ENCODE measurements at regions not wholly inside any gene's neighbourhood (a gene's known extent, or its start where the extent isn't known, plus 50 kb on each side); places are given as distances from the start of the nearest gene placed in this dataset.
"Not testable (repeated sequence)": the region's sequence is repeated elsewhere in the genome, so short reads cannot be mapped to it uniquely, and the experiment has no call there.

DNA sequence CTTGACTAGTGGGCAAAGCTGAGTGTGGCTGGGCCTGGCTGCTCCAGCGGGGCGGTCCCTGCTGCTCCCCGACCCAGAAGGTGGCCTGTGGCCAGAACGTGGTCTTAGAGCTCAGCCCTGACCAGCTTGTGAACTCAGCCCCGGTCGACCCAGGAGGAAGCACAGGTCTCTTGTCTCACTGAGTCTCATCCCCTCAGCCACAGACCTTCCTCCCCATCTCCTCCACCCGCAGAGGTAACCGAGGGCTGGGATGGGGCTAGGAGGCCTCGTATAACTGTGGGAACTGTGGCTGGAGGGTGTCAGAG lies 546.2 kb upstream of the B3GAT1 start:
- Mint-ChIP-seq H3K4me3 (no peak overlapping the region), H3K27me3 (ENCODE audit: insufficient read depth, low read depth) (peaks cover 9% of the 10 kb centered on the region), H3K27ac (no peak overlapping the region), H3K9me3 (no peaks in the 10 kb centered on the region), H3K4me1 (peaks cover 9% of the 10 kb centered on the region), H3K36me3 (no peaks in the 10 kb centered on the region)
- TF ChIP-seq EZH2 (IDR thresholded peaks at IDR 0.05): no peak
- TF ChIP-seq CTCF (IDR thresholded peaks at IDR 0.05): no peak
- no peak for TF ChIP-seq EZH2phosphoT487 (IDR thresholded peaks at IDR 0.05)
- H3K9ac ChIP-seq: no peak overlapping the region
- H3K79me2 ChIP-seq (ENCODE audit: low read depth): no peaks in the 10 kb centered on the region
- no peak overlapping the region for H3K4me3 ChIP-seq
- H3K4me1 ChIP-seq: no peaks in the 10 kb centered on the region
- no peak overlapping the region for H3K4me2 ChIP-seq
- no peaks in the 10 kb centered on the region for H3K9me3 ChIP-seq (ENCODE audit: low read depth)
- no peaks in the 10 kb centered on the region for H3K36me3 ChIP-seq
- no peaks in the 10 kb centered on the region for H4K20me1 ChIP-seq (ENCODE audit: low read depth)
- no peak overlapping the region for H2AFZ ChIP-seq (replicated peaks)
- no peaks in the 10 kb centered on the region for H3F3A ChIP-seq (ENCODE audit: low read depth)
- DNase-seq (ENCODE audit: low spot score): no peak
- H3K27me3 ChIP-seq: no peaks in the 10 kb centered on the region
- no peak overlapping the region for H3K27ac ChIP-seq

DNA sequence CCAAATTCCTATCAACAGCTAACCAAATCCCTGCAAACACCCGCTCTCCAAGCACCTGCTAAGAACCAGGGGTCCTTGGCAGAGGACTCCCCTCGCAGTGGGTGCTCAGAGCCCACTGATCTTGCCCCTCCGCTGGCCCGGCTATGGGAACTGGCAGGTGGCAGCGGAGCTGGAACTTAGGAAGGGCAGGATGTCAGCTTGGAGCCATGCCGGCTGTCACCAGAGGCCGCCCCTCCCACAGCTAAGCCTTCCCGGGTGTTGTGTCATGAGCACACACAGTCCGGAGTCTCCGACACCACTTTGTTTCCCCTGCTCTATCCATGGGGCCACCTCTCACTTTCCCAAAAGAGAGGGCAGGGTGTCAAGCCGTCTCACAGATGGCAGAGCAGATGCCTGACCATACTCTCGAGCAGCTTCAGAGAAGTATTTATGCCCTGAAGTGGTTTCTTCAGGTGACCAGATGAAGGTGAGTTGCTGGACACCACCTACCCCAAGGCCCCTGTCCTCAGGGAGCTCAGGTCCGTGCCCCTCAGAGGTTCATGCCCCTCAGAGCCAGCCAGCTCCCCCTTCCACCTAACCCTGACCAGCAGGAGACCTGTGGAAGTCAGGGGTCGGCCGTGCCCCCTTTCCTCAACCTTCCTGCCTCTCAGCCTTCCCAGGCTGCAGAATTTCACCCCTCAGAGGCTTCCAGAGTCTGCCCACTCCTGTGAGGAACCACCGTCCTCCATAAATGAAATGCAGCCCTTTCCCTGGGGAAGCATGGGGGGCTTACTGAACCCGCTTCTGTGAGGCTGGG lies 545.7 kb upstream of the B3GAT1 start:
- Histone ChIP-seq H3K9me3 (ENCODE audit: low read depth) (no peaks in the 10 kb centered on the region), H3K27ac (no peak overlapping the region), H3K9ac (no peak overlapping the region), H4K20me1 (ENCODE audit: low read depth) (no peaks in the 10 kb centered on the region), H3K4me2 (no peak overlapping the region), H3K79me2 (ENCODE audit: low read depth) (no peaks in the 10 kb centered on the region), H3F3A (ENCODE audit: low read depth) (no peaks in the 10 kb centered on the region), H3K36me3 (no peaks in the 10 kb centered on the region), H3K27me3 (no peaks in the 10 kb centered on the region), H3K4me1 (no peaks in the 10 kb centered on the region), H3K4me3 (no peak overlapping the region), H2AFZ (replicated peaks) (no peak overlapping the region)
- no peak for DNase-seq (ENCODE audit: low spot score)
- TF ChIP-seq EZH2phosphoT487 (IDR thresholded peaks at IDR 0.05) (no peak), EZH2 (IDR thresholded peaks at IDR 0.05) (no peak), CTCF (IDR thresholded peaks at IDR 0.05) (no peak)
- no peaks in the 10 kb centered on the region for H3K9me3 Mint-ChIP-seq
- H3K4me3 Mint-ChIP-seq: no peak overlapping the region
- H3K4me1 Mint-ChIP-seq: peaks cover 9% of the 10 kb centered on the region
- no peaks in the 10 kb centered on the region for H3K36me3 Mint-ChIP-seq
- H3K27ac Mint-ChIP-seq: no peak overlapping the region
- H3K27me3 Mint-ChIP-seq (ENCODE audit: insufficient read depth, low read depth): peaks cover 9% of the 10 kb centered on the region

DNA sequence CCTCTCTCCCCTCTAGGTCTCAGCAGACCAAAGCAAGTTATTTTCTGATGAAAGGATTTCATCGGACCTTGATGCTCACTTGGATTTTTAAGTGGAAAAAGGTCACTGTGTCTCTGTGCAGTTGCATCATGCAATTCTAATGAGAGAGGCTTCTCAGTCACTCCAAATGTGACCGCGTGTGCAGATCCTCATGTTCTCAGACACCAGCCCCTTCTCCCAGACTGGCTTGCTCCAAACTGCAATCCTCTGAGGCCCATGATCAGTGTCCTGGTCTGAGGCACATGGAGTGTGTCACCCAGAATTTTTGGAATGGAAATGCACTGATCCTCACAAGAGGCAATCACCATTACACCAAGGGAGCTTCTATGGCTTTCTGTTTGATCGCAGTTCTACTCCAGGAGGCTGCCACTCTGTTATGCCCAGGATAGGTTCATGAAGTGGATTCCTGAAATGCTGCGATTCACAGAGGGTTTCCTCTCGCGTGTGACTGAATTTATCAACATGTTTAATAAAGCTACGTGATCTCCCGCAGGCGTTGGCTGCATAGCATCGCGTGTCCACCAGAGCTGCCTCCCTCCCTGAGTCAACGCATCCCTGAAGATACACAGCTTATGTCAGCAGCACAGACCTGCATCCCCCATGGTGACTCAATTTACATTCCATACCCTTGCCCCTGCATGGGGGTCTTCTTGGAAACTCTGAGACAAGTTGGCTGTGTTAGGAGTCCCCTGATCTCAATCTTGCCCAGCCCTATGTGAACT lies 544.6 kb upstream of the B3GAT1 start:
- no peak overlapping the region for H2AFZ ChIP-seq (replicated peaks)
- H3K9me3 ChIP-seq (ENCODE audit: low read depth): no peaks in the 10 kb centered on the region
- TF ChIP-seq EZH2 (IDR thresholded peaks at IDR 0.05) (no peak), EZH2phosphoT487 (IDR thresholded peaks at IDR 0.05) (no peak), CTCF (IDR thresholded peaks at IDR 0.05) (no peak)
- Mint-ChIP-seq H3K27ac (no peak overlapping the region), H3K4me1 (peaks cover 11% of the 10 kb centered on the region), H3K36me3 (no peaks in the 10 kb centered on the region), H3K4me3 (no peak overlapping the region), H3K9me3 (no peaks in the 10 kb centered on the region), H3K27me3 (ENCODE audit: insufficient read depth, low read depth) (peaks cover 9% of the 10 kb centered on the region)
- no peak overlapping the region for H3K27ac ChIP-seq
- no peaks in the 10 kb centered on the region for H3K79me2 ChIP-seq (ENCODE audit: low read depth)
- H3K36me3 ChIP-seq: no peaks in the 10 kb centered on the region
- H3F3A ChIP-seq (ENCODE audit: low read depth): no peaks in the 10 kb centered on the region
- H3K4me1 ChIP-seq: no peaks in the 10 kb centered on the region
- no peaks in the 10 kb centered on the region for H4K20me1 ChIP-seq (ENCODE audit: low read depth)
- no peak overlapping the region for H3K9ac ChIP-seq
- no peaks in the 10 kb centered on the region for H3K27me3 ChIP-seq
- DNase-seq (ENCODE audit: low spot score): no peak
- no peak overlapping the region for H3K4me3 ChIP-seq
- no peak overlapping the region for H3K4me2 ChIP-seq

DNA sequence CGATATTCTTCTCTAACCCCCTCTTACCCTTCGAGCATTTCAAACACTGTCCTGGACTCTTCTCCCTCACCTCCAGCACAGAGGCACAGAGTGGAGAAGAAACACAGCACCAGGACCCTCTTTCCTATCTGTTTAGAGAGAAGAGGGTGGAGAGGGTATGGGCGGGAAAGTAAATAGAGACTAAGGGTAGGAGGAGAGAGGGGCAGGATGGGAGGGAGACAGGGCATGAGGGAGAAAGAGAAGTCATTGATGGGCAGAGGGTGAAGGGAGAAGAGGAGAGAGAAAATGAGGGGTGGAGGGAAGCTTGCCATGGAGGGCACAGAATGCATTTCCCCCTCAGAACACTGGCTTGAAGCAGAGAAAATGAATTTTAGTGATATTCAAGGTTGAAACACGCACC lies 543.9 kb upstream of the B3GAT1 start:
- not testable (repeated sequence) for H3K9me3 Mint-ChIP-seq; H3K27ac Mint-ChIP-seq; H3K9ac ChIP-seq; H3K36me3 ChIP-seq; H3K4me3 Mint-ChIP-seq; H2AFZ ChIP-seq (replicated peaks); H3K79me2 ChIP-seq (ENCODE audit: low read depth); H3K4me3 ChIP-seq; H3K27me3 ChIP-seq; H3K36me3 Mint-ChIP-seq; H3K4me2 ChIP-seq; H3K9me3 ChIP-seq (ENCODE audit: low read depth); DNase-seq (ENCODE audit: low spot score); H3K27ac ChIP-seq; H3F3A ChIP-seq (ENCODE audit: low read depth); H3K4me1 ChIP-seq; H4K20me1 ChIP-seq (ENCODE audit: low read depth)
- Mint-ChIP-seq H3K4me1 (peaks cover 18% of the 10 kb centered on the region), H3K27me3 (ENCODE audit: insufficient read depth, low read depth) (peaks cover 13% of the 10 kb centered on the region)
